NCI-H460 (cell line): ENCODE measurements at regions not wholly inside any gene's neighbourhood (a gene's known extent, or its start where the extent isn't known, plus 50 kb on each side); places are given as distances from the start of the nearest gene placed in this dataset.
"Not testable (repeated sequence)": the region's sequence is repeated elsewhere in the genome, so short reads cannot be mapped to it uniquely, and the experiment has no call there.

ENCODE experiments used
- DNase-seq: peaks from one replicate; pipeline ENCODE4 v3.0.0-alpha.2; 2016; ENCODE audit warnings: low read depth; ENCODE audit errors: extremely low read depth

GRCh38 chr2:8355102-8355859, 326.6 kb upstream of the ID2 start:
- DNase-seq = peak; percentile 2

GRCh38 chr2:8357738-8358518, 323.9 kb upstream of the ID2 start:
- no peak for DNase-seq

GRCh38 chr2:8361930-8362329, 319.9 kb upstream of the ID2 start:
- DNase-seq = no peak

- no peak for DNase-seq
Observed at GRCh38 chr2:8363161-8363560, 318.7 kb upstream of the ID2 start.

GRCh38 chr2:8364668-8365067, 317.2 kb upstream of the ID2 start:
- no peak for DNase-seq

GRCh38 chr2:8365331-8365910, 316.4 kb upstream of the ID2 start:
- DNase-seq = no peak

GRCh38 chr2:8367833-8368232, 314.0 kb upstream of the ID2 start:
- DNase-seq = no peak

- no peak for DNase-seq
Observed at GRCh38 chr2:8368463-8368862, 313.4 kb upstream of the ID2 start.

GRCh38 chr2:8369522-8369921, 312.3 kb upstream of the ID2 start:
- no peak for DNase-seq

GRCh38 chr2:8370258-8370802, 311.5 kb upstream of the ID2 start:
- DNase-seq = no peak

- DNase-seq = no peak
Observed at GRCh38 chr2:8371653-8372052, 310.2 kb upstream of the ID2 start.

- no peak for DNase-seq
Observed at GRCh38 chr2:8374782-8375181, 307.1 kb upstream of the ID2 start.

GRCh38 chr2:8376603-8377410, 305.0 kb upstream of the ID2 start:
- no peak for DNase-seq

- DNase-seq = no peak
Observed at GRCh38 chr2:8378016-8378810, 303.6 kb upstream of the ID2 start.

- DNase-seq = no peak
Observed at GRCh38 chr2:8379128-8379527, 302.7 kb upstream of the ID2 start.

GRCh38 chr2:8379549-8379948, 302.3 kb upstream of the ID2 start:
- DNase-seq = no peak

- DNase-seq = no peak
Observed at GRCh38 chr2:8380026-8380425, 301.8 kb upstream of the ID2 start.

GRCh38 chr2:8380566-8380965, 301.3 kb upstream of the ID2 start:
- DNase-seq = no peak

- DNase-seq = no peak
Observed at GRCh38 chr2:8382485-8382884, 299.4 kb upstream of the ID2 start.

GRCh38 chr2:8386748-8387147, 295.1 kb upstream of the ID2 start:
- DNase-seq = not testable (repeated sequence)
